ENCODE measurements at regions not wholly inside any gene's neighbourhood (a gene's known extent, or its start where the extent isn't known, plus 50 kb on each side); places are given as distances from the start of the nearest gene placed in this dataset.

GRCh38 chr4:136002316-136002715 is 1530.0 kb downstream of the PCDH18 start:
- Histone ChIP-seq H3K9ac (ENCODE audit: low read depth, low read length) (no peak overlapping the region), H2BK15ac (ENCODE audit: low read depth, low read length) (no peak overlapping the region), H2AK9ac (replicated peaks; ENCODE audit: low read depth, low read length, poor library complexity) (no peak overlapping the region), H3K27ac (ENCODE audit: insufficient read depth, low read length) (no peak overlapping the region), H4K5ac (ENCODE audit: low read depth, low read length) (no peak overlapping the region), H2BK5ac (ENCODE audit: low read depth, low read length, poor library complexity, severe bottlenecking) (no peak overlapping the region), H3K14ac (replicated peaks; ENCODE audit: low read depth, low read length) (no peak overlapping the region), H3K23ac (ENCODE audit: low read depth, low read length) (no peak overlapping the region), H3K9me1 (ENCODE audit: insufficient read depth, low read length) (no peaks in the 10 kb centered on the region), H4K91ac (ENCODE audit: insufficient read depth, low read depth, low read length) (no peak overlapping the region), H2AK5ac (ENCODE audit: low read depth, low read length) (no peak overlapping the region), H4K8ac (ENCODE audit: low read depth in 2 of 2, low read length in 2 of 2) (no peak overlapping the region), H3K4ac (ENCODE audit: low read depth, low read length) (no peak overlapping the region), H3K9me3 (ENCODE audit: control insufficient read depth, insufficient read depth, low read length) (no peaks in the 10 kb centered on the region), H4K20me1 (ENCODE audit: insufficient read depth, low read length) (no peaks in the 10 kb centered on the region), H3K56ac (ENCODE audit: extremely low read depth, insufficient read depth, low read length) (no peak overlapping the region), H3K18ac (ENCODE audit: low read depth, low read length) (no peak overlapping the region), H3K27me3 (ENCODE audit: control insufficient read depth, insufficient read depth, low read length) (no peaks in the 10 kb centered on the region), H2BK20ac (ENCODE audit: low read depth, low read length) (no peak overlapping the region), H2AFZ (replicated peaks; ENCODE audit: low read length, poor library complexity) (no peak overlapping the region), H3K36me3 (ENCODE audit: control insufficient read depth, insufficient read depth, low read length) (no peaks in the 10 kb centered on the region), H2BK120ac (ENCODE audit: low read depth, low read length) (no peak overlapping the region), H3K4me3 (ENCODE audit: insufficient read depth, low read depth, low read length) (no peak overlapping the region), H3K4me1 (ENCODE audit: control insufficient read depth, insufficient read depth, low read length) (no peaks in the 10 kb centered on the region), H3K4me2 (ENCODE audit: low read depth, low read length) (no peak overlapping the region), H3K79me1 (ENCODE audit: low read depth in 1 of 2, low read length in 2 of 2) (no peaks in the 10 kb centered on the region)
- no peak for ATAC-seq (ENCODE audit: low read depth)
- no peak for DNase-seq
- TF ChIP-seq RCOR1 (IDR thresholded peaks at IDR 0.05; ENCODE audit: insufficient replicate concordance, low read length) (no peak), USF2 (IDR thresholded peaks at IDR 0.05; ENCODE audit: low read depth, low read length) (no peak), FOS (IDR thresholded peaks at IDR 0.05; ENCODE audit: low read depth, low read length) (no peak), BHLHE40 (IDR thresholded peaks at IDR 0.05; ENCODE audit: low read depth, low read length) (no peak), NFE2L2 (IDR thresholded peaks at IDR 0.05; ENCODE audit: low read depth, low read length) (no peak), SMC3 (IDR thresholded peaks at IDR 0.05; ENCODE audit: low read depth, low read length) (no peak), MAFK (IDR thresholded peaks at IDR 0.05; ENCODE audit: low read depth, low read length) (no peak), RFX5 (IDR thresholded peaks at IDR 0.05; ENCODE audit: low read depth, low read length) (no peak), RAD21 (IDR thresholded peaks at IDR 0.05; ENCODE audit: low read length) (no peak), CEBPB (IDR thresholded peaks at IDR 0.05; ENCODE audit: low read depth, low read length) (no peak), MXI1 (IDR thresholded peaks at IDR 0.05; ENCODE audit: borderline replicate concordance, low read depth, low read length) (no peak), POLR2A (IDR thresholded peaks at IDR 0.05; ENCODE audit: low read depth, low read length) (no peak), CHD1 (IDR thresholded peaks at IDR 0.05; ENCODE audit: low read depth, low read length) (no peak), MAZ (IDR thresholded peaks at IDR 0.05; ENCODE audit: borderline replicate concordance, low read depth, low read length) (no peak)
- TF ChIP-seq, protein P1, sequence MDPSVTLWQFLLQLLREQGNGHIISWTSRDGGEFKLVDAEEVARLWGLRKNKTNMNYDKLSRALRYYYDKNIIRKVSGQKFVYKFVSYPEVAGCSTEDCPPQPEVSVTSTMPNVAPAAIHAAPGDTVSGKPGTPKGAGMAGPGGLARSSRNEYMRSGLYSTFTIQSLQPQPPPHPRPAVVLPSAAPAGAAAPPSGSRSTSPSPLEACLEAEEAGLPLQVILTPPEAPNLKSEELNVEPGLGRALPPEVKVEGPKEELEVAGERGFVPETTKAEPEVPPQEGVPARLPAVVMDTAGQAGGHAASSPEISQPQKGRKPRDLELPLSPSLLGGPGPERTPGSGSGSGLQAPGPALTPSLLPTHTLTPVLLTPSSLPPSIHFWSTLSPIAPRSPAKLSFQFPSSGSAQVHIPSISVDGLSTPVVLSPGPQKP (IDR thresholded peaks at IDR 0.05; ENCODE audit: borderline replicate concordance, low read depth, low read length): no peak
- TF ChIP-seq, protein P2, sequence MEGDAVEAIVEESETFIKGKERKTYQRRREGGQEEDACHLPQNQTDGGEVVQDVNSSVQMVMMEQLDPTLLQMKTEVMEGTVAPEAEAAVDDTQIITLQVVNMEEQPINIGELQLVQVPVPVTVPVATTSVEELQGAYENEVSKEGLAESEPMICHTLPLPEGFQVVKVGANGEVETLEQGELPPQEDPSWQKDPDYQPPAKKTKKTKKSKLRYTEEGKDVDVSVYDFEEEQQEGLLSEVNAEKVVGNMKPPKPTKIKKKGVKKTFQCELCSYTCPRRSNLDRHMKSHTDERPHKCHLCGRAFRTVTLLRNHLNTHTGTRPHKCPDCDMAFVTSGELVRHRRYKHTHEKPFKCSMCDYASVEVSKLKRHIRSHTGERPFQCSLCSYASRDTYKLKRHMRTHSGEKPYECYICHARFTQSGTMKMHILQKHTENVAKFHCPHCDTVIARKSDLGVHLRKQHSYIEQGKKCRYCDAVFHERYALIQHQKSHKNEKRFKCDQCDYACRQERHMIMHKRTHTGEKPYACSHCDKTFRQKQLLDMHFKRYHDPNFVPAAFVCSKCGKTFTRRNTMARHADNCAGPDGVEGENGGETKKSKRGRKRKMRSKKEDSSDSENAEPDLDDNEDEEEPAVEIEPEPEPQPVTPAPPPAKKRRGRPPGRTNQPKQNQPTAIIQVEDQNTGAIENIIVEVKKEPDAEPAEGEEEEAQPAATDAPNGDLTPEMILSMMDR (conservative IDR thresholded peaks at IDR 0.05; ENCODE audit: low read depth, low read length): no peak
- in situ Hi-C loops (cut with MboI; ENCODE audit: low sequenced_read_pairs): no loop called here
- POLR2A ChIA-PET (ENCODE audit: unreplicated experiment): no interaction called here
- intact Hi-C loops (cut with micrococcal nuclease): no loop called here
- dilution Hi-C loops (cut with HindIII; ENCODE audit: low sequenced_read_pairs, unreplicated experiment): no loop called here
- no TSS peak for BruUV-seq (replicated peaks)
- CTCF ChIA-PET: no interaction called here
- no CpG with 5 or more reads among the region's 1 CpG for WGBS, 2 experiments (ENCODE audit: extremely low coverage in 2 of 2, insufficient read length in 1 of 2)

All from IMR-90 (cell line).